OCI-M1 (cell line): ENCODE measurements at regions not wholly inside any gene's neighbourhood (a gene's known extent, or its start where the extent isn't known, plus 50 kb on each side); places are given as distances from the start of the nearest gene placed in this dataset.
A peak's percentile ranks its signal among the peaks of the same experiment; 100 is the strongest.
"Not testable (repeated sequence)": the region's sequence is repeated elsewhere in the genome, so short reads cannot be mapped to it uniquely, and the experiment has no call there.

Source experiments
- DNase-seq: peaks from one replicate; lab custom pipeline; 2025; lab: John Stamatoyannopoulos, UW

DNA sequence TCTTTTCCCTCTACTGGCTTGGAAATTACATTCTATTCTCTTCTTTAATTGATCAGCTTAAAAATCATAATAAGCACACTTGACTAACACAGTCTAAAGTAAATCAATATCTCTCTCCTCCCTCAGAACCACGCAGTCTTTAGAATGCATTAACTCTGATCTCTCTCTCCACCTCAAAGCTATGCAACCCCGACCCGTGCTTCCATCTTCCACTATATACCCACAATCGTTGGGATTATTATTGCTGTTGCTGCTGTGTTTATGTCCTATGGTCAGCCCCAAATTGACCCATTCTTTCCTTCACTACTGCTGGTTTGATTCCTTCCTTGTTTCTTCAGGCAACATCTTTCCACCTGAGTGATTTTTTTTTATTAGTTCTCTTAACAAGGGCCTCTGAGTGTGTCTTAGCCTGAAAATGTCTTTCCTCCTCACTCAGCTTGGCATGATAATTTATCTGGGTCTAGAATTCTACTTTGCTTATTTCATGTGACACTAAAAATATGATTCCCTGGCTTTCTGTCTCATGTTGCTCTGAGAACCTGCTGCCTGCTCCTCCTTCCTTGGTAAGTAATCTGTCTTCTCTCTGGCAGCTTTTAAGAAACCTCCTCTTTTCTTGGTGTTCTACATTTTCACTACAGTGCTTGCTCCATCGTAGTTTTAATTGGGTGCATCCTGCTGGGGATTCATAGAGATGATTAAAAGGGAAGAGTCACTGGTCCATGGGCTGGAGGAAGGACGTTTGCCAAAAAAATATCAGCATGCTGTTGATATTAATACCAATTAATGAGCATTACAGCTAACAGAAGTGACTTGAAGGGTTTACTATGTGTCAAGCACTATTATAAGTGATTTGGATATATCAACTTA is 472.2 kb downstream of the MATN1 start:
- DNase-seq: no peak

DNA sequence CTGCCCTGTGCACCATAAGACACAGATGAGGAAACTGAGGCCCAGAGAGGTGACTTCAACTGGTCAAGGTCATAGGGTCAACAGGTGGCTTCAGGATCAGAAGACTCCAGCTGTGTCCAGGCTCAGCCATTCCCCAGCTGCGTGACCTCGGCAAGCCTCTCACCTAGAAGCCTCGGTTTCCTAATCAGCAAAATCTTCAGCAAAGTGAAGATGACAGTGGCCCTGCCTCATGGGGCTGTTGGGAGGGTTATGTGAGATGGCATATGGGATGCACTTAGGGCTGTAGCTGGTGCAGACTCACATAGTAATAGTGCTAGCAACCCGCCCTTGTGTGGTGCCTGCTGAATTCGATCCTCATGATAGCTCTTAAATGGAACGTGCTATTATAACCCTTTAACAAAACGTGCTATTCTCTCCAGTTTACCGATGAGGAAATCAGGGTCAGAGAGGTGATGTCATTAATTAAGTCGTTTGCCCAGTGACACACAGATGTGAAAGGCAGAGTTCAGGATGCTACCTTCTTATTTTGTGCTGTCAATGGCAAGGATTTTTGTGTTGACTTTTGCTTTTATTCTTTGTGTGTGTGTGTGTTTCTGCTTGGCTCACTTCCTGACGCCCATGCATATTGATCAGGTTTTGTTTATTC is 472.9 kb downstream of the MATN1 start:
- DNase-seq: no peak

DNA sequence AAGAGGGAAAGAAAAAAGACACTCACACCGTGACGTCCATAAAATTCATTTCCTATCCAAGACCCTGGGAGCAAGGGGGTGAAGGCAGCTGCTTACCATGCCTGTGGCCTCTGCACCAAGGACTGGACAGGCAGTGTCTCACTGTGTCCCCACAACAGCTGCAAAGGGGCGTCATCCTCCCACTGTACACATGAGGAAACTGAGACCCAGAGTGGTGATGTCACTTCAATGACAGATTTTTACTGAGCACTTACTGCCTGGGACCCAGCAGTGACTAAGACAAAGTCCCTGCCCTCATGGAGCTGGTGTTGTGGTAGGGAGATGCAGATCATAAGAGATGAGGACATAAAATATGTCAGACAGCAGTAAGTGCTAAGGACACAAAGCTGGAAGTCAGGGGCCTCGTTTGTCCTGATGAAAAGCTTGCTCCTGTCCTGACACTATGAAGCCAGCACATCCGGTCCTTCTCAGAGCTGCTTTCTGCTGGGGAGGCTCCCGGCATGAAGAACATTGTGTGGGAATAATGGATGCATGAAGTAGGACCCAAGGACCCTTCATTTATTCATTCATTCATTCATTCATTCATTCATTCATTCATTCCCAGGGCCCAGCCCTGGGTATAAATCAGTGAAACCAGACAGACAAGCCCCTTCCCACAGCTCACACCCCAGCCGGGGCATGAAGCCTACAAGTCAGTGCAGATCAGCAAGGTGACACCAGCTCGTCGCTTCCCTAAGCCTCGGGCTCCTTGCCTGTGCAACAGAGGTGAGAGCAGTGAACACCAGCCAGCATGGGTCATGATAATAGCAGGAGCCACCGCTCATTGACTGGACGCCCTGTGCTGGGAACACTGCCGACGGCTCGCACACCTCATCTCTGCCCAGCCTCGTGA is 473.7 kb downstream of the MATN1 start:
- no peak for DNase-seq

DNA sequence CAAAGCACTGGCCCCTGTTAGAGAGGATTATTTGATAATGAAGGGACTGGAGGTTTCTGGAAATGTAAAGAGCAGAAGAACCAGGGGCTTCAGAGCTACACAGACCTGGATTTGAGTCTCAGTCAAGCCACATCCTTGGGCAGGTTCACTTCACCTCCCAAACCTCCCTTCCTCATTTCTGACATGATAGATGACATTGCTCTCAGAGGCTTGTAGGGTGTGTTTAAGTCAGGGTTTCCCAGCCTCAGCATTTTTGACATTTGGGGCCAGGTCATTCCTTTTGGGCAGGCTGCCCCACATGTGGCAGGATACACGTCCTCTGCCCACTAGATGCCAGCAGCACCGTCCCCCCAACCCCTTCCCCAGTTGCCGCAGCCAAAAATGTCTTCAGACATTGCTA is 474.6 kb downstream of the MATN1 start:
- no peak for DNase-seq

DNA sequence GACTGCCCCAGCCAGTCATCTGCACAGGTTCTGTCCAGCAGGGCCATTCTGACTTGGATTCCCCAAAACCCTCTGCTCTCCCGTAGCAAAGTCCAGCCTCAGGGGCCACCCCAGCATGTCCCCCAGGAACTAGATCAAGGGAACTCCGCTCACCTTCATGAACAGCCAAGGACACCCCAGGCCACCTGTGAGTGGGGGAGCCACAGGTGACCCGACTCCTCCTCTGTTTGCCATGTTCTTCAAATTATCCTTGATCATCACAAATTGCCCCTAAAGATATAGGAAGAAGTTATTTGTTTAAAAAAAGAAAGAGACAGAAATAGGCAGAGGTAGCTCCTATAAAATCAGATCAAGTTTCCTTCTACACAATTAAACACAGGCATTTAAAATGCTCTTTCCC is 475.0 kb downstream of the MATN1 start:
- DNase-seq: no peak

DNA sequence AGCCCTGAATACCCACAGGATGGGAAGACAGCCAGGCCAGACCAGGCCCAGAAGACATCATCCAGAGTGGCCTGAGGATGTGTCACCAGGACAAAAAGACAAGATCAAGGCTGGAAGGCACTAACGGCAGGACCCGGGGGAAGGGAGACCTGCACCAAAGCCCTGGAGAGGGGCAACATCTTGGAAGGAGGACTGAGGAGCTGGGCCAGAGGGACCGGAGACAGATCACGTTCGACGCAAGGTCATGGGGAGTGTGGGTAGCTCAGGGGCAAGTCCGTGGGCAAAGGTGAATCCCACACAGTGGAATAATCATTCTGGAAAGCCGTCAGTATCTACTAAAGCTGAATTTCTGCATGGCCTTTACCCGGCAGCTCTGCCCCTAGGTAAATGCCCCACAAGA is 478.6 kb downstream of the MATN1 start:
- DNase-seq: no peak

DNA sequence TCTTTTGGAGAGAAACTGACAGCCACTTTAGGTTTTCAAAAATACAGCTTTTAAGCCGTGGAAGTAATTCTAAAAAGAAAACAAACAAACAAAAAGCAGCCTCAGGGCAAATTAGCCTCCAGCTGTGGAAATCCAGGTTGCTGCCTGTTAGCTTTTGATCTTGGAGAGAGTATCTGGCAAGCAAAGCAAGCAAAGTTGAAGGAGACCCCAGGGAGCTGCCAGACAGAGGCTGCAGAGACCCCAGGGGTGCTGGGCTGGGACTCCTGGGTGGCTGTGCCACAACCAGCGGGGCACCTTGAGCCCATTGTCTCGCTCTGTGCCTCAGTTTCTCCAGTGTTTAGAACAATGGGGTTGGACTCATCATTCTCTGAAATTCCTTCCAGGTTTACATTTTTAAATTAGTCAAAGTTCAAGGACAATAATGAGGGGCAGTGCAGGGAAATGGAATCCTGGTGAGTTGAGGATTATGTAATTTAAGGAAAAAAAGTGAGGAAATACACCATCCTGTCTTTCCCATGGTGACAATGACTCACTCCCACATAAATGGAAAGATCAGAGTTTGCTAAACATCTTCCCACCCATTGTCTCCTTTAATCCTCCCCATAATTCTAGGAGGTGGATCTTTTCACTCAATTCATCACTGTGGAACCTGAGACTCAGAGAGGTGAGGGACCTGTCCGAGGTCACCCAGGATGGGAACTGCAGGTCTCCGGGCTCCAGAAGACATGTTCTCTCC is 480.5 kb downstream of the MATN1 start:
- no peak for DNase-seq

DNA sequence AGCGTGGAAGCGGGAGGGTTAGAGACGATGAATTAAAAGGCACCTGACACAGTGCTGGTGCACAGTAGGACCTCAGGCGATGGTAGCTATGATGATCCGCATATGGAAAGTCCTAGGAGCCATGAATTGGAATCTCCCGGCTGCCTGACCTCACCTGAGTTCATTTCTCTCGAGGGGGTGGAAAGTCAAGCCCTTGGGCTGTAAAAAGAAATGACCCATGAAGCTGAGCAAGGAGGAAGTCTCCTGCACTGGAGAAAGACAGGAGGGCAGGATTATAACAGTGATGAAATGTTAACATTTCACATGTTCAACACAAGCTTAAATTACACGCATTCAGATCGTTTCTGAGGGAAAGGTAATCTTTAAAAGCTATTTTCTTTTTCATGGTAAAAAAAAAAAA is 481.2 kb downstream of the MATN1 start:
- DNase-seq: no peak

DNA sequence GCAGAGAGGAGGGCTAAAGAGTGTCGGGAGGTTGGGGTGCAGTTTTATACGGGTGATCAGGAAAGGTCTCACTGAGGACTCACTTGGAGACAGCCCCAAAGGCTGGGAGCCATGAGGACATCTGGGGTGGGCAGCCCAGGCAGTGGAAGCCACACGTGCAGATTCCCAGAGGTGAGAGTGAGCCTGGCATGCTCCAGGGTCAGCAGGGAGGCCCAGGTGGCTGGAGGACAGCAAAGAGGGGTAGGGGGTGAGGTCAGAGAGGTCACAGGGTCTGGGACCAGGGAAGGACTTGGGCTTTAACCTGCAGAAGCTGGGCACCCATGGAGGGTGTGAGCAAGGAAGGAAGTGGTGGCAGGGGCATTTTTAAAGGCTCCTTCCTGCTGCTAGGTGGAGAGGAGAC is 481.7 kb downstream of the MATN1 start:
- no peak for DNase-seq

DNA sequence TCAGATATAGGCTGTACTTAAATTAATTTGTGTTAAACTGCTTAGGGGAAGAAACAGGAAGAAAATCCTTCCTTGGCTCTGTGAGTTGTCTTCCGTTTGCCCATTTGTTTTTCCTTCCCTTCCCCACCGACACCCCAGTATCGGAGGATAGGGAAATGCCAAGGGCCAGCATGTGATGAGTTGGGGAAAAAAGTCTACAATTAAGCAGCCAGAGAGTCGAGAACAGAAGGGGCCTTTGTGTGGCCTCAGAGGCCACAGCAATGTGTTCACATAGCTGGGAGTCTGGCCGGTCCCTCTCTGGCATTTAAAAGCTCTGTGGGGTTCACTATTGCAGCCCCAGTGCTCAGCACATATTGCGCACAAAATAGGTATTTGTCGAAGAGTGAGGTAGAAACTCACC is 489.3 kb downstream of the MATN1 start:
- no peak for DNase-seq

DNA sequence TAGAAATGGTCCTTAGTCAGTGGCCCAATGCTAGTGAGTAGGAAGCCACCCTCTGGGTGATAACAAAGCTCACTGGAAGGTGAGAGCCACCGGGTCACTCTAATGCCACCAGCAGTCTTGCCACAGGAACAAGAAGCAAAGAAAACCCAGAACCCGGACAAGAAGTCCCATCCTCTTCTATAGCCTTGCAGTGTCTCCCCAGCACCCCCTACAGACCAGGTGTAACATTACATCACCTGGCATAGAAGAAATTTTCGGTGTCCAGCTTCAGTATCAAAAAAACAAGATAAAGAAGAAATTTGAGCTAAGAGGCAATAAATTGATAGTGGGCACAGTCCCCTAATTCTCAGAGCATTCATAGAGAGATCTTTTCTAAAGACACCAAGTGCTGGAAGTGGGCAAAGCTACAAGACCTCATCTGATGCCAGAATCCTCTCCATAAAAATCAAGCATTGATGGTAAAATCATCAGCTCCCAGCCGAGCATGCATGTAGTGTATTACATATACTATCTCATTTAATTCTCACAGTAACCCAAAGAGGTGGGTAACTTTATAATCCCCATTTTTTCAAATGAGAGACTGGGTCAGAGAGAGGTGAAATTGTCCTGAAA is 491.0 kb downstream of the MATN1 start:
- peak; percentile 17 for DNase-seq

DNA sequence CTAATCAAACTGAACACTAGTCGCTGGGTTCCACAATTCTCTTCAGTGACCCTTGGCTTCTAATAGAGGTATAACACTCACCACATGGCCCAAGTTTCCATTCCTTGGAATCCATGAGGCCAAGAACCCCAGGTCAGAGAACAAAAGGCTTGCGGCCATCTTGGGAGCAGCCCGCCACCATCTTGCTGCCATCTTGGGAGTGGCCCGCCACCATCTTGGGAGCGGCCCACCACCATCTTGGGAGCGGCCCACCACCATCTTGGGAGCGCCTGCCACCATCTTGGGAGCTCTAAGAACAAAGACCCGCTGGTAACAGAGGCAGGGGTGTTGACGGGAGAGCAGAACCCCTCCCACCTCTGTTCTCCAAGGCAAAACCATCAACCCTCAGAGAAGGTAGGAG is 493.4 kb downstream of the MATN1 start:
- DNase-seq: no peak

DNA sequence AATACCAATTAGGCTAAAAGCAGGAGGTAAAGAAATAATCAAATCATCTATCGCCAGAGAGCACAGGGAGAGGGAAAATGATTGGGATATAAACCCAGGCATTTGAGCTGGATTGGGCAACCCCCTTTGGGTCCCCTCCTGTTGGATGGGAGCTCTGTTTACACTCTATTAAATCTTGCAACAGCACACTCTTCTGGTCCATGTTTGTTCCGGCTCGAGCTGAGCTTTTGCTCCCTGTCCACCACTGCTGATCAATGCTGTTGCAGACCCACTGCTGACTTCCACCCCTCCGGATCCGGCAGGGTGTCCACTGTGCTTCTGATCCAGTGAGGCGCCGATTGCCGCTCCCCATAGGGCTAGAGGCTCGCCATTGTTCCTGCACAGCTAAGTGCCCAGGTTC is 493.8 kb downstream of the MATN1 start:
- DNase-seq: no peak

DNA sequence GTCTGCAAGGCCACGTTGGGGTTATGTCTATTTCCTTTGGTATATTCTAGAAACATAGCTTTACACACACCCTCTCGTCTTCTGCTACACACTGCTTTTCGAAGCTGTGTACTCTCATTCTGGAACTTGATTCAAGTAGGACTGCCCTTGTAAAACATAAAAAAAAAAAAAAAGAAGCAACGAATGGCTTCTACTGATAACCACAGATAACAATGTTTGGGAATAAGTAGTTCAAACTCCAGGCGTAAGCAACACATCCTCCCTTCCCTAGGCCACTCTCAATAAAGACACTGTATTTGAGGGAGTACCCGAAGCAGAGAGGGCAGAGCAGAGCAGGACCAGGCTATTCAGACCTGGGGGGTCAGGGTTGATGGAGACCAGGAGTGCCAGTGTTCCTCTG is 496.7 kb downstream of the MATN1 start:
- DNase-seq: no peak

DNA sequence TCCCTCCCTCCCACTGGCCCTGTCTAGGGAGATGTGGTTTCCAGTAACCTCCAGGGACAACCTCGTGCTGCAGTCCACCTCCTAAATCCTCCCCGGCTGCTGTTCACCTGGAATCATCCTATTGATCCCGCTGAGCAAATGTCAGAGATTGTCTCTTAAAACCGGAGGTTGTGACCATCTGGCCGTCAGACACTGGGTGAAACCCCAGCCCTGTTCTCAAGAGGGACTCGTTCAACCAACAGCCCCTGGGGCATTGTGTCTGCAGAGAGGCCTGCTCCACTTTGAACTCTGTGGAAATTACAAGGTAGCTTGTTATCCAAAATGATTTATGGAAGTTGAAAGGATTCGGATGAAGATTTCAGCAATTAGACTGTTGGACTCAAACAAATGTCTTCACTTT is 498.0 kb downstream of the MATN1 start:
- DNase-seq: no peak

DNA sequence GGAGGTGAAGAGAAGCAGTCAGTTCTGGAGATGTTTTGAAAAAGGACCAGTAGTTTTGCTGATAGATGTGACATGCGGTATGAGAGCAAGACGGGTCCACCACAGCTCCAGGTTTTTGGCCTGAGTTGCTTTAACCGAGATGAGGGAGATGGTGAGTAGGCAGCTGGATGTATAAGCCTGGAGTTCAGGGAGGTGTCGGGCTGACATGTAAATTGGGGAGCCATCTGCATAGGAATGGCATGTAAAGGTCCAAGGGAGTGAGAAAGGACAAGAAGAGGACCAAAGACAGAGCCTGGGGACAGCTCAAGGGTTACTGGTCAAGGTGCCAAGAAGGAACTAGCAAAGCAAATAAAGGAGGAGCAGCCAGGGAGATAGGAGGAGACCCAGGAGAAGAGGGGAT is 503.7 kb downstream of the MATN1 start:
- no peak for DNase-seq

DNA sequence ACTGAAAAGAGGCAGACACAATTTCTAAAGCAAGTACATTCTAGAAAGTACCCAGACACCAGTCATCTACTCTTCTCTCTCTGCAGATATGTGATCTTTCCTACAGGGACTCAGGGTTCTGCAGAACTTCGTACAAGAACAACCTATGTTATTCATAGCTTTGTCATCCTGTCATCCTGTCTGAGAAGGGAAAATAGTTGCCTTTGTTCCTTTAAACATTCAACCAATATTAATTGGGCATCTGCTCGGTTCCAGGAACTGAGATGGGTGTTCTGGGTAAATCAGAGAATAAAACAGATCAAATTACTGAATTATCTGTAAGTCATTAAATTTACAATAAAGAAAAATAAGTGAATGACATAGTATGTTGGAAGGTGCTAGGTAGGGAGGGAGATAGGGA is 504.9 kb downstream of the MATN1 start:
- no peak for DNase-seq

DNA sequence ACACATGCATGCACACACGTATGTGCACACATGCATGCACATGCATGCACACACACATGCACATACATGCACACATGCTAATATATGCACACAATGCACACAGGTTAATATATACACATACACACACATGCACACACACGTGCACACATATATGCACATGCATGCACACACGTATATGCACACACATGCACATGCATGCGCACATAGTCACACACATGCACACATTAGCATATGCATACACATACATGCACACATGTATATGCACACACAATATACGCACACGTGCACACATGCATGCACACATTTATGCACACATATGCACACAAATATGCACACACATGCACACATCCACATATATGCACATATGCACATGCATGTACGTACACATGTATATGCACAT is 506.8 kb downstream of the MATN1 start:
- DNase-seq: no peak

DNA sequence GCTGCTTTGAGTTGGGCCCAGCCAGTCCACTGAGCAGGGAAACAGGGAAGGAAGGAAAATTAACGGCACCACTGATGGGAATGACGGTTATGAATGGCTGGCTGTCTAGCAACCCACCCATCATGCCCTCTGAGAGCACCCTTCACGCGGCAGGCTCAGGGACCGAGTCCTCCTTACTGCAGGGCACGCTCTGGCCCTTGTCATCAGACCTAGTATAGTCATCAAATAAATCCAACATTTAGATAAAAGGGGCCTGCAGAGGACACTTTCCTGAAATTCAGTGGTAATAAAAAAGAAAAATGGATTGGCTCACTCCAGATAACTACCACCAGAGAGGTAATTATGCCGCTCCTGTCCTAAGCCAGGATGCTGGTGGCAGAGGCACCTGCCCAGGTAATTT is 509.4 kb downstream of the MATN1 start:
- DNase-seq: no peak

DNA sequence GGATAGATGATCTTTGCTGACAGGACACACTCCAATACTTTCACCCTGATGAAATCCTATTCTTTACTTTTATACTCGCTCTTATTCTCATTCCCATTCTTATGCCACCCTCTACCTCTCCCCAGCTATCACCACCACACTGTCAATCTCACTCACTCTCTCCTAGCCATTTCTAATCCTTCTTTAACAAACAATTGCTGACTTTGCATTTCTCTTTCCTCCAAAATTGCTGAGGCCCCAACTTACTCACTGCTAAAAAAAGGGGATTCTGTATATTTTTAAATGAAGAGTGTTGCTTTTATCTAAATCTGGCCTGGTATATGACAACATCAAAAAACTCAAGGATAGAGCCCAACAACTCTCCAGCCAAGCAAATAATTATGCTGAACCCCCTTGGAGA is 515.4 kb downstream of the MATN1 start:
- DNase-seq: not testable (repeated sequence)

DNA sequence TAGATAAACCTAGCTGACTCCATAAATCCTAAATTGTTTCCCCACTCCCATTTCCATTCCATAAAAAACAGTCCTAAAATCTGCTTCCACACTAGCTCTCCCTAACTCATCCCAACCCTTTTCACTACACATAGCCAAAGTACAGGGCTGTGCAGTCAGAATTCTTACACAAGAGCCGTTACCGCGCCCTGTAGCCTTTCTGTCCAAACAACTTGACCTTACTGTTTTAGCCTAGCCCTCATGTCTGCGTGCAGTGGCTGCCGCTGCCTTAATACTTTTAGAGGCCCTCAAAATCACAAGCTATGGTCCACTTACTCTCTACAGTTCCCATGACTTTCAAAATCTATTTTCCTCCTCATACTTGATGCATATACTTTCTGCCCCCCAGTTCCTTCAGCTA is 516.8 kb downstream of the MATN1 start:
- DNase-seq: not testable (repeated sequence)

DNA sequence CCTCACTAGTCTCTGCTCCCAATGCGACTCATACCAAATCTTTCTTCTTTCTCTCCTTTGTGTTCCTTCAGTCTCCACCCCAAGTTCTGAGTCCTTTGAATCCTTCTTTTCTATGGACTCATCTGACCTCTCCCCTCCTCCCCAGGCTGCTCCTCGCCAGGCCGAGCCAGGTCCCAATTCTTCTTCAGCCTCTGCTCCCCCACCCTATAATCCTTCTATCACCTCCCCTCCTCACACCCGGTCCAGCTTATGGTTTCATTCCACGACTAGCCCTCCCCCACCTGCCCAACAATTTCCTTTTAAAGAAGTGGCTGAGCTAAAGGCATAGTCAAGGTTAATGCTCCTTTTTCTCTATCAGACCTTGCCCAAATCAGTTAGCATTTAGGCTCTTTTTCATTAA is 518.5 kb downstream of the MATN1 start:
- not testable (repeated sequence) for DNase-seq
